ENCODE measurements at regions not wholly inside any gene's neighbourhood (a gene's known extent, or its start where the extent isn't known, plus 50 kb on each side); places are given as distances from the start of the nearest gene placed in this dataset.

DNA sequence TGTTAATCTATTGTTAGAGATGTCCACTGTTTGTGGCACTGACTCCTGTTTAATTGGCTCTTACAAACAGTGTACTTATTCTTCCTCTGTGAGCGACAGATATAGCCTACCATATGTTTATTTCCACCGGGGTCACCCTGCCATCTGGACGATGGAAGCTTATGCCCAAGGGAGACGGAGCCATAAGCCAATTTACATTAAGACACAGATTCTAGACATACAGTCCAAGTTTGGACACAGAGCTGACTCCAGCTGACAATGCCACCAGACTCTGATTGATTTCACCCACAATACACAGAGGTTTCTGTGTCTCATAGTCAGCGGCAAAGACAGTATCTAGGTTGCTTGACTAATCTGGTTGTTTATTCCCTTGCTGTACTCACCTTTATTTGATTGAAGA, 198.9 kb downstream of the ENC1 start:
- TF ChIP-seq, protein P1, sequence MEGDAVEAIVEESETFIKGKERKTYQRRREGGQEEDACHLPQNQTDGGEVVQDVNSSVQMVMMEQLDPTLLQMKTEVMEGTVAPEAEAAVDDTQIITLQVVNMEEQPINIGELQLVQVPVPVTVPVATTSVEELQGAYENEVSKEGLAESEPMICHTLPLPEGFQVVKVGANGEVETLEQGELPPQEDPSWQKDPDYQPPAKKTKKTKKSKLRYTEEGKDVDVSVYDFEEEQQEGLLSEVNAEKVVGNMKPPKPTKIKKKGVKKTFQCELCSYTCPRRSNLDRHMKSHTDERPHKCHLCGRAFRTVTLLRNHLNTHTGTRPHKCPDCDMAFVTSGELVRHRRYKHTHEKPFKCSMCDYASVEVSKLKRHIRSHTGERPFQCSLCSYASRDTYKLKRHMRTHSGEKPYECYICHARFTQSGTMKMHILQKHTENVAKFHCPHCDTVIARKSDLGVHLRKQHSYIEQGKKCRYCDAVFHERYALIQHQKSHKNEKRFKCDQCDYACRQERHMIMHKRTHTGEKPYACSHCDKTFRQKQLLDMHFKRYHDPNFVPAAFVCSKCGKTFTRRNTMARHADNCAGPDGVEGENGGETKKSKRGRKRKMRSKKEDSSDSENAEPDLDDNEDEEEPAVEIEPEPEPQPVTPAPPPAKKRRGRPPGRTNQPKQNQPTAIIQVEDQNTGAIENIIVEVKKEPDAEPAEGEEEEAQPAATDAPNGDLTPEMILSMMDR (IDR thresholded peaks at IDR 0.05 in 2 of 3, conservative IDR thresholded peaks at IDR 0.05 in 1 of 3; ENCODE audit: borderline replicate concordance in 1 of 3, insufficient read depth in 1 of 3, low read depth in 2 of 3, low read length in 2 of 3), result no peak
- TF ChIP-seq CEBPB (IDR thresholded peaks at IDR 0.05; ENCODE audit: low read depth) (no peak), POLR2A (IDR thresholded peaks at IDR 0.05; ENCODE audit: borderline replicate concordance, extremely low read depth, insufficient read depth, insufficient read length) (no peak), SP1 (IDR thresholded peaks at IDR 0.05; ENCODE audit: low read depth) (no peak), EZH2 (IDR thresholded peaks at IDR 0.05) (no peak), POLR2AphosphoS5 (IDR thresholded peaks at IDR 0.05; ENCODE audit: low read depth, low read length) (no peak), ZNF274 (IDR thresholded peaks at IDR 0.05; ENCODE audit: low read depth, low read length) (no peak), YY1 (IDR thresholded peaks at IDR 0.05; ENCODE audit: extremely low read depth, insufficient replicate concordance, low read depth, low read length) (no peak), EZH2phosphoT487 (IDR thresholded peaks at IDR 0.05; ENCODE audit: borderline replicate concordance) (no peak), ELF1 (IDR thresholded peaks at IDR 0.05; ENCODE audit: borderline replicate concordance, low read depth) (no peak), TCF7L2 (IDR thresholded peaks at IDR 0.05; ENCODE audit: borderline replicate concordance, extremely low read depth, insufficient read depth, insufficient read length) (no peak)
- TF ChIP-seq, protein P2, sequence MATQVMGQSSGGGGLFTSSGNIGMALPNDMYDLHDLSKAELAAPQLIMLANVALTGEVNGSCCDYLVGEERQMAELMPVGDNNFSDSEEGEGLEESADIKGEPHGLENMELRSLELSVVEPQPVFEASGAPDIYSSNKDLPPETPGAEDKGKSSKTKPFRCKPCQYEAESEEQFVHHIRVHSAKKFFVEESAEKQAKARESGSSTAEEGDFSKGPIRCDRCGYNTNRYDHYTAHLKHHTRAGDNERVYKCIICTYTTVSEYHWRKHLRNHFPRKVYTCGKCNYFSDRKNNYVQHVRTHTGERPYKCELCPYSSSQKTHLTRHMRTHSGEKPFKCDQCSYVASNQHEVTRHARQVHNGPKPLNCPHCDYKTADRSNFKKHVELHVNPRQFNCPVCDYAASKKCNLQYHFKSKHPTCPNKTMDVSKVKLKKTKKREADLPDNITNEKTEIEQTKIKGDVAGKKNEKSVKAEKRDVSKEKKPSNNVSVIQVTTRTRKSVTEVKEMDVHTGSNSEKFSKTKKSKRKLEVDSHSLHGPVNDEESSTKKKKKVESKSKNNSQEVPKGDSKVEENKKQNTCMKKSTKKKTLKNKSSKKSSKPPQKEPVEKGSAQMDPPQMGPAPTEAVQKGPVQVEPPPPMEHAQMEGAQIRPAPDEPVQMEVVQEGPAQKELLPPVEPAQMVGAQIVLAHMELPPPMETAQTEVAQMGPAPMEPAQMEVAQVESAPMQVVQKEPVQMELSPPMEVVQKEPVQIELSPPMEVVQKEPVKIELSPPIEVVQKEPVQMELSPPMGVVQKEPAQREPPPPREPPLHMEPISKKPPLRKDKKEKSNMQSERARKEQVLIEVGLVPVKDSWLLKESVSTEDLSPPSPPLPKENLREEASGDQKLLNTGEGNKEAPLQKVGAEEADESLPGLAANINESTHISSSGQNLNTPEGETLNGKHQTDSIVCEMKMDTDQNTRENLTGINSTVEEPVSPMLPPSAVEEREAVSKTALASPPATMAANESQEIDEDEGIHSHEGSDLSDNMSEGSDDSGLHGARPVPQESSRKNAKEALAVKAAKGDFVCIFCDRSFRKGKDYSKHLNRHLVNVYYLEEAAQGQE (IDR thresholded peaks at IDR 0.05; ENCODE audit: low read depth), result no peak
- TF ChIP-seq, protein P3, sequence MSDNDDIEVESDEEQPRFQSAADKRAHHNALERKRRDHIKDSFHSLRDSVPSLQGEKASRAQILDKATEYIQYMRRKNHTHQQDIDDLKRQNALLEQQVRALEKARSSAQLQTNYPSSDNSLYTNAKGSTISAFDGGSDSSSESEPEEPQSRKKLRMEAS (IDR thresholded peaks at IDR 0.05), result no peak
- TF ChIP-seq, protein P4, sequence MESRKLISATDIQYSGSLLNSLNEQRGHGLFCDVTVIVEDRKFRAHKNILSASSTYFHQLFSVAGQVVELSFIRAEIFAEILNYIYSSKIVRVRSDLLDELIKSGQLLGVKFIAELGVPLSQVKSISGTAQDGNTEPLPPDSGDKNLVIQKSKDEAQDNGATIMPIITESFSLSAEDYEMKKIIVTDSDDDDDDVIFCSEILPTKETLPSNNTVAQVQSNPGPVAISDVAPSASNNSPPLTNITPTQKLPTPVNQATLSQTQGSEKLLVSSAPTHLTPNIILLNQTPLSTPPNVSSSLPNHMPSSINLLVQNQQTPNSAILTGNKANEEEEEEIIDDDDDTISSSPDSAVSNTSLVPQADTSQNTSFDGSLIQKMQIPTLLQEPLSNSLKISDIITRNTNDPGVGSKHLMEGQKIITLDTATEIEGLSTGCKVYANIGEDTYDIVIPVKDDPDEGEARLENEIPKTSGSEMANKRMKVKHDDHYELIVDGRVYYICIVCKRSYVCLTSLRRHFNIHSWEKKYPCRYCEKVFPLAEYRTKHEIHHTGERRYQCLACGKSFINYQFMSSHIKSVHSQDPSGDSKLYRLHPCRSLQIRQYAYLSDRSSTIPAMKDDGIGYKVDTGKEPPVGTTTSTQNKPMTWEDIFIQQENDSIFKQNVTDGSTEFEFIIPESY (IDR thresholded peaks at IDR 0.05; ENCODE audit: extremely low read depth, insufficient replicate concordance, low read length), result no peak
